ENCODE measurements at regions not wholly inside any gene's neighbourhood (a gene's known extent, or its start where the extent isn't known, plus 50 kb on each side); places are given as distances from the start of the nearest gene placed in this dataset.

DNA sequence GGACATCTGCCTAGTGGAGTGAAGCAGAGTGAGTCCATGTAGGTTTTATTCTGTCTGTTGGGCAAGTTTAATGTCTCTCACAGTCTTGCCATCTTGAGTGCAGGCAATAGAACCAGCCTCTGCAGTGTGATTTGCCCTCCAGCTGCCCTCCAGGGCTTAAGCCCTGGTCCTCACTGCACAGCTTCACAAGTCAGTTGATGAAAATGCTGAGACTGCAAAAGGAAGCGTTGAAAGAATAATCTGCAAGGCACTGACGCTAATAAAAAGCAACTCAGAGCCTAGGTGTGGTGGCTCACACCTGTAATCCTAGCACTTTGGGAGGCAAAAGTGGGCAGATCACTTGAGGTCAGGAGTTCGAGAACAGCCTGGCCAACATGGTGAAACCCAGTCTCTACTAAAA, 54.1 kb upstream of the PHOX2B start:
- DNase-seq, result no peak
- intact Hi-C loops (cut with DNase I), result no loop called here

DNA sequence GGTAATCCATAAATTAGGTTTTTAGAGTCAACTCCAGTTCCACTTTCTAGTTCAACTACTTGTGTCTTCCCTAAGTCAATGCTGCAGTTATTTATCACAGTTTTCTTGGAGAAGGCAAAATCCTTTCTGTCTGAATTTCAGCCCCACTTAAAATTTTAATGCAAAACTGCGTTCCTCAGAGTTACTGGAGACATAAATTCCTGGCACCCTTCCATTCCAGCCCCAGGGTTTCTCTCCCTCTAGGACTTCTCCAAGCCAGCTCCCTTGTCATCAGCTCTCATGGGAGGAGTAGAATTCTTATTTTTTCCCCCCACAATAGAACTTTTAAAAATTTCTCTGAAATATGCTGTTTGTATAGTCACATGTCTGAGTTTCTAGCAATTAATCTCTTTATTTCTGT, 50.6 kb upstream of the PHOX2B start:
- no peak for DNase-seq
- intact Hi-C loops (cut with DNase I), result no loop called here
